Kidney (tissue), 13 donors: ENCODE measurements at regions not wholly inside any gene's neighbourhood (a gene's known extent, or its start where the extent isn't known, plus 50 kb on each side); places are given as distances from the start of the nearest gene placed in this dataset.

Source experiments
- DNase-seq, 5 donors: peaks; one replicate each; pipeline ENCODE4 v3.0.0-alpha.2; 2013 to 2020
- FAIRE-seq: peaks from 2 replicates; lab custom pipeline; 2012; peaks lifted over from hg19 to GRCh38; lab: Jason Lieb, UNC
- H3K27ac ChIP-seq, 2 donors: one replicate each; pipeline ENCODE4 v1.7.0; 2013; ENCODE audit warnings: low read depth in 2 of 2, low read length in 2 of 2, inconsistent platforms in 1 of 2
- H3K27me3 ChIP-seq: one replicate; pipeline ENCODE4 v1.7.1; 2013; ENCODE audit warnings: low read length, inconsistent platforms; ENCODE audit not compliant: control insufficient read depth, insufficient read depth
- H3K36me3 ChIP-seq, 3 donors: one replicate each; pipeline versions ENCODE4 v1.7.0 to v1.7.1; 2013; ENCODE audit warnings: low read length in 3 of 3, control low read depth in 1 of 3, inconsistent platforms in 1 of 3; ENCODE audit not compliant: insufficient read depth in 3 of 3, control insufficient read depth in 2 of 3
- H3K4me1 ChIP-seq, 3 donors: one replicate each; pipeline versions ENCODE4 v1.7.0 to v1.7.1; 2013; ENCODE audit warnings: low read length in 3 of 3, inconsistent platforms in 1 of 3, low read depth in 1 of 3; ENCODE audit not compliant: control insufficient read depth in 2 of 3, insufficient read depth in 2 of 3
- H3K4me3 ChIP-seq, 3 donors: one replicate each; pipeline versions ENCODE4 v1.7.0 to v1.8.1; 2013; ENCODE audit warnings: low read length in 3 of 3, control low read depth in 1 of 3, inconsistent platforms in 1 of 3
- H3K9ac ChIP-seq, 3 donors: one replicate each; pipeline versions ENCODE4 v1.7.0 to v1.7.1; 2013; ENCODE audit warnings: low read length in 3 of 3, control low read depth in 1 of 3, inconsistent platforms in 1 of 3
- H3K9me3 ChIP-seq, 3 donors: one replicate each; pipeline versions ENCODE4 v1.7.0 to v1.7.1; 2013; ENCODE audit warnings: low read length in 3 of 3, control low read depth in 1 of 3, inconsistent platforms in 1 of 3; ENCODE audit not compliant: control insufficient read depth in 2 of 3, insufficient read depth in 1 of 3
- intact Hi-C: fragments of 100-400 bp; cut with DNase I; formaldehyde crosslinking; loops from one replicate; pipeline ENCODE4 v1.11.1; 2022
- TF ChIP-seq, protein P1 (sequence below): IDR thresholded peaks from 3 replicates; pipeline ENCODE4 v1.5.1; 2012; ENCODE audit warnings: mild to moderate bottlenecking, moderate library complexity, borderline replicate concordance; ENCODE audit not compliant: insufficient read depth; ENCODE audit errors: extremely low read depth
- donor health status: control.
- donor health status: control.
- donor health status: control.
- donor health status: control.
- donor health status: control.
- donor health status: DM: yes; HTN: yes; CAD: no.
- donor health status: Normal renal cell carcinoma (clear cell type).

DNA sequence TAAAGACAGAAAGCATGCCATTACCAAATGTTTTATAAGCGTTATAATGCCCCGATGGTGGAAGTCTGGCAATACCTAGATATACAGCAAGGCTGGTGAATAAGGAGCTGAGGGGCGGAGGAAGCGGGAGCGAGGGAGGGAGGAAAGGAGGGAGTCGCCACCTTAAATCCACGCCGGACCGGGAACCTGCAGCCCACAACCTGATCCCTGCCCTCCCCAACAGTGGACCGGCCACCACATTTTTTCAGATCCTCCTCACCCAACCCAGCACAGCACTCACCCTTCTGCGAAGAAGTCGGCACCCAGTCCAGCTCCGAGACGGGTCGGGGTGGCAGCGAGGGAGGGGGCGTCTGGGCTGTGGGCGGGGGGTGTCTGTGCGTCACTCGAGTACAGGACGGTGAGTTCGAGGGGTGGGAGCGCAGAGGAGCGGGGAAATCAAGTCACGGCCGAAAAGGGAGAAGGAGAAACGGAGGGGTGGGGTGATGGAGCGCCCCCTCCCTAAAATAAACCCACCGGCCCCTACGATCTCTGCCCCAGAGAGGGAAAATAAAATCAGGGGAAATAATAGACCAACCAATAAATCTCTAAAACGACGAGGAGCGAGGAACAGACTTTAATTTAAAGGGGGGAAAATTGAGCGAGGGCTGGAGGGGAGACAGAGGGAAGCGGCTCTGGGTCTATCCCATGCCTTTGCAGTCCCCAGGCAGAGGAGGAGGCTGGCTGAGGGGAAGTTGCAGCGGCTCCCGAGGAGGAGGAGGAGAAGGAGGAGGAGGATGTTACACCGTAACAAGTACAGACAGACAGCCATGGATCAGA lies 96.5 kb upstream of the SERTAD2 start:
- H3K9me3 ChIP-seq: no peaks in the 10 kb centered on the region
- peaks cover 3 to 12% (median 5%) of the 10 kb centered on the region in 3 donors for H3K4me1 ChIP-seq
- H3K9ac ChIP-seq: peak overlapping the region; percentile 90 to 100 (median 96)
- H3K27ac ChIP-seq: peak overlapping the region; percentile 97
- TF ChIP-seq, protein P1, sequence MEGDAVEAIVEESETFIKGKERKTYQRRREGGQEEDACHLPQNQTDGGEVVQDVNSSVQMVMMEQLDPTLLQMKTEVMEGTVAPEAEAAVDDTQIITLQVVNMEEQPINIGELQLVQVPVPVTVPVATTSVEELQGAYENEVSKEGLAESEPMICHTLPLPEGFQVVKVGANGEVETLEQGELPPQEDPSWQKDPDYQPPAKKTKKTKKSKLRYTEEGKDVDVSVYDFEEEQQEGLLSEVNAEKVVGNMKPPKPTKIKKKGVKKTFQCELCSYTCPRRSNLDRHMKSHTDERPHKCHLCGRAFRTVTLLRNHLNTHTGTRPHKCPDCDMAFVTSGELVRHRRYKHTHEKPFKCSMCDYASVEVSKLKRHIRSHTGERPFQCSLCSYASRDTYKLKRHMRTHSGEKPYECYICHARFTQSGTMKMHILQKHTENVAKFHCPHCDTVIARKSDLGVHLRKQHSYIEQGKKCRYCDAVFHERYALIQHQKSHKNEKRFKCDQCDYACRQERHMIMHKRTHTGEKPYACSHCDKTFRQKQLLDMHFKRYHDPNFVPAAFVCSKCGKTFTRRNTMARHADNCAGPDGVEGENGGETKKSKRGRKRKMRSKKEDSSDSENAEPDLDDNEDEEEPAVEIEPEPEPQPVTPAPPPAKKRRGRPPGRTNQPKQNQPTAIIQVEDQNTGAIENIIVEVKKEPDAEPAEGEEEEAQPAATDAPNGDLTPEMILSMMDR: no peak
- DNase-seq: peak; percentile 62 to 87 (median 81)
- H3K27me3 ChIP-seq: no peaks in the 10 kb centered on the region
- intact Hi-C loops: no loop called here
- peak overlapping the region; percentile 87 to 92 (median 92) for H3K4me3 ChIP-seq
- no peaks in the 10 kb centered on the region for H3K36me3 ChIP-seq
- FAIRE-seq: no peak

DNA sequence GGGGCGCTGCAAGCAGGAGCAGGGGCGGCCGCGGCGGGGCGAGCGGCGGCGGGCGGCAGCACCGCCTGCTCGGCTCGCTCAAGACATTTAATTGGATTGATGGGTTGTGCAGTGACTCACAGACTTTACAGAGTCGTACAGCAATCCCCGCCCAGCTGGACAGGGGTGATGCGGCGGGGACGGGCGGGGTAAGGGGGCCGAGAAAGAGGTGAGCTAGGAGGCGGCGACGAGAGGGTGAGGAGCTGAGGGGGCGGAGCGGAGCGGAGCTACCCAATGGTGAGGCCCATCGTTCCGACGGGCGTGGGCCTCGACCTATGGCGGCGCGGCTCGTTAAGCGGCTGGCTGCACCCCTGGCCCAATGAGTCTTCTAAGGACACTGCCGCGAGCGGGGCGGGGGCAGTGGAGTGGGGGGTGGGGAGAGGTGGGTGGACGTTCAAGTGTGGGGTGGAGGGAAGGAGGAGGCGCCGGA lies 97.1 kb upstream of the SERTAD2 start:
- H3K4me3 ChIP-seq: peak overlapping the region; percentile 87 to 92 (median 92)
- TF ChIP-seq, protein P1: peak; percentile 1
- DNase-seq (peak in 4 of 5 donors; percentile 99 to 100 (median 100)), FAIRE-seq (peak; percentile 59)
- no peaks in the 10 kb centered on the region for H3K9me3 ChIP-seq
- peaks cover 3 to 12% (median 5%) of the 10 kb centered on the region in 3 donors for H3K4me1 ChIP-seq
- H3K9ac ChIP-seq: peak overlapping the region; percentile 90 to 100 (median 96)
- H3K36me3 ChIP-seq: no peaks in the 10 kb centered on the region
- no peaks in the 10 kb centered on the region for H3K27me3 ChIP-seq
- intact Hi-C loops: no loop called here
- peak overlapping the region; percentile 97 for H3K27ac ChIP-seq

DNA sequence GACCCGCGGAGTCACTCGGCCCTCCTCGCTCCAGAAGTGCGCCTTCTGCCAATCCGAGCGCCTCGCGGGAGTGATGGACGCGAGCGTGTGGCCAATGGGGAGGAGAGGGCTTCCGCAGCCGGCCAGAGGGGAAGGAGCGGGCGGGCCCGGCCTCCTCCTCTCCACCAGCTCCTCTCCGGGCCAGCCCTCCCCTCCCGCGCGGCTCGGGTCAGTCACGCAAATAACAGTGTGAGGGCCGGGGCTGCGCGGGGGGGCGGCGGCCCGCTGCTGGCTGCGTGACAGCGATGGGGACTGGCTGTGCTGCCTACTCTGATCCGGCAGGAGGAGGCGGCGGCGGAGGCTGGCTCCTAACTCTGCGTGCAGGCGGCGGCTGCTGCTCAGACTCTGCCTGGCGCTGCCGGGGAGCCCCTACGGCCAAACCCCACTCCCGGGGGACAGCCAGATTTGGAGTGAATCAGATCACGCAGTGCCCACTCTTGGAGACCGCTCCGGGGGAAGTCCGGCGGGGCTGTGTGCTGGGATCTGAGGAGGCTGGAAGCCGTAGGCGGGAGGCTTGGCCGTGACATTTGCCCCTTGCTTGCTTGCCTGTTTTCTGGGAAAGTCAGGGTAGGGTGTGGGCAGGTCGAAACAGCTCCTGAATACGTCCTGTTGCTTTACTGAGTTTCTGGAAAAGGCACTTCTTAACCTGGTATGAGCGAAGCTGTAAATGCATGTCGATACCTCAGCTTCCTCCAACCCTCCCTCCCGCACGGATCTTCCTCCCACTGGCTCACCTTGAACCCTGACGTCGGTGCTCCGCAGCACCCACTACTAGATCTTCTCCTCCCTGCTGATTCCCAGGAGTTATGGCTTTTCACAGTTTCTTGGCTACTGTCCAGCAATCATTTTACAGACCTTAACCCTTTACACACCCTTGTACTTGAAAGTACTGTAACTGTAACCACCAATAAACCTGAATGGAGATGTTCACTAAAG lies 97.9 kb upstream of the SERTAD2 start:
- no peaks in the 10 kb centered on the region for H3K36me3 ChIP-seq
- DNase-seq: peak in 4 of 5 donors; percentile 82 to 100 (median 92)
- H3K4me3 ChIP-seq: peak overlapping the region; percentile 84 to 94 (median 84)
- H3K27ac ChIP-seq: peak overlapping the region; percentile 95 to 96
- no peaks in the 10 kb centered on the region for H3K27me3 ChIP-seq
- peaks cover 3 to 12% (median 5%) of the 10 kb centered on the region in 3 donors for H3K4me1 ChIP-seq
- H3K9me3 ChIP-seq: no peaks in the 10 kb centered on the region
- TF ChIP-seq, protein P1: peak; percentile 20
- intact Hi-C loops: no loop called here
- FAIRE-seq: no peak
- H3K9ac ChIP-seq: peak overlapping the region; percentile 75 to 99 (median 81)
